HG02571 (cell line): ENCODE measurements at regions not wholly inside any gene's neighbourhood (a gene's known extent, or its start where the extent isn't known, plus 50 kb on each side); places are given as distances from the start of the nearest gene placed in this dataset.
"Not testable (repeated sequence)": the region's sequence is repeated elsewhere in the genome, so short reads cannot be mapped to it uniquely, and the experiment has no call there.

Source experiments
- ATAC-seq: cut with Tn5 transposase; IDR thresholded peaks from one replicate; pipeline ENCODE4 v1.9.1; 2021; ENCODE audit warnings: mild to moderate bottlenecking, moderate library complexity; ENCODE audit not compliant: unreplicated experiment

DNA sequence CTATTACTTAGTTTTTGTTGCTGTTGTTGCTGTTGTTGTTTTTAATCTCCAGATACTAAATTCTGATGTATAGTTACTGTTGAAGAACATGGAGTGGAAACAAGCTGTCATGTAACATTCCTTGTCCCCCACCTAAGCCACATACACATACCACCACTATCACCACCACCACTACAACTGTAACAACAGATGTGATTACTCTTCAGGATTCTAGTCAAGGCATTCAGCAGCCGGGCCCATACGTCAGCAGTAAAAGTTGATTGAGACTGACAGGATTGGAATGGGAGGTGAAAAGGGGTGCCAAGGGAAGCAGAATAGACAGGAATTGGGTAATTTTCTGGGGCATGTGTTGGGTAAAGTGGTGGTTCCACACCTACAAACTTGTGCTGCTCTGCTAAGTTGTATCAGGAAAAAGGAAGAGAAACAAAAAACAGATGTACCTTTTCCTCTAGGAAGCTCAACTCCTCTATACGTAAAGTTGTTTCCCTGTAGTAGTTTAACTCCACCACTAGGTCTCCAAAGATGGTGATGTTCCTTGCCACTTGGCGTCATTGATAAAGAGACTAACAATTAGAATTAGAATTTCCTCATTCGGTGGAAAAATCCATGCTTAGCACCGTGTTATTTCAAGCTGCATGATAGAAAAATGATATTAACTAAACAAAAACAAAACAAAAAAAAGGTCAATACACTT lies 138.6 kb downstream of the ARRDC3 start:
- ATAC-seq: no peak

DNA sequence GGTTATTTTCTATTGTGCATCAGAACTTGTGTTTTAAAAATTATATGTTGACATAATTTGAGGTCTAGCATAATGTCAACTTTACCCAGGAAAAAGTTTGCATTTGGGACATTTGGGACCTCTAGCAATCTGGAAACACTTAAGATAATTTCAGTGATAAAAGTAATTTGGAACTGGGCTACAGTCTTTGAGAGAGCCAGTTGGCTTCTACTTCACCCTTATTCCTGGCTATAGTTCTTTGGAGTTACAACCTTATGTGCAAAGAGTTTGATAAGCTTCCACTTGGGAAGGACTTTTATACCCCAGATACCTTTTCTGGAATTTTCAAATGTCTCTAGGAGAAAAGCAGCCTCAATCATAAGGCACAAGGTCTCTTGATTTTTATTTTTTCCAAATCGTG lies 139.3 kb downstream of the ARRDC3 start:
- no peak for ATAC-seq

DNA sequence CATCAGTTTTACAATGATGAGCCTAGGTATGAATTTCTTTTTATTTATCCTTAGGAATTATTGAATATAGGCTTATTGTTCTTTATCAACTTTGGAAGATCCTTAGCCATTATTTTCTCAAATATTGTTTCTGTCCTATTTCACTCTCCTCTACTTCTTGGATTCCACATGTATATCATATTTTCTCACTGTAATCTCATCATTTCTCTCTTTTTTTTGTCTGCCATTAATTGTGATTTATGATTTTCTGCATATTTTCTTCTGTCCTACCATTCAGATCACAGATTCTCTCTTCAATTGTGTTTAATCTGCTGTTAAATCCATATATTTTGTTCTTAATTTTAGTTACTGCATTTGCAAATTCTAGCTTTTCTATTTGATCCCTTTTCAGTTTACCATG lies 139.8 kb downstream of the ARRDC3 start:
- ATAC-seq: no peak

DNA sequence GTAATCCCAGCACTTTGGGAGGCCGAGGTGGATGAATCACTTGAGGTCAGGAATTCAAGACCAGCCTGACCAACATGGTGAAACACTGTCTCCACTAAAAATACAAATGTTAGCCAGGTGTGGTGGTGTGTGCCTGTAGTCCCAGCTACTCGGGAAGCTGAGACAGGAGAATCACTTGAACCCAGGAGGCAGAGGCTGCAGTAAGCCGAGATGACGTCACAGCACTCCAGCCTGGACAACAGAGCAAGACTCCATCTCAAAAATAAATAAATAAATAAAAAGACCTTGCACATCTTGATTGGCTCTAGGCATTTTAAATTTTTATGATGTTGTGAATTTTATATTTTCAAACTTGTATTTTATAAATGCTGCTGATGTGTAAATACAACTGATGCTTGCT lies 141.7 kb downstream of the ARRDC3 start:
- not testable (repeated sequence) for ATAC-seq

DNA sequence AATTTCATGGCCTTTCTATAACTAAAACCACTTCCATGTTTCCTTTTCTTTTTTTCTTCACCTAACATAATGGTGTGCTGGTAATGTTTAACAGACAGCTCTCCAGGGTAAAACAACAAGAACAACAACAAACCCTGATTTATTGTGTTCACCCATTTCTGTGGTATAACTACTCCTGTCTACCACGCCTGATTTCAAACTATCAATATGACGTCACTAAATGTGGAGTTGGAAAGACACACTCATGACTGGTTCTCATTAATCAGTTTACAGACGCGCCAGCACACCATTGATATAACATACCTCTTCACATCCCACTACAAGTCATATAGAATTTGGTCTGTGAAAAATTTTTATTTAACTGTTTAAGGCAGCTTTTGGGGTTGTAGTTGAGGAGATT lies 142.9 kb downstream of the ARRDC3 start:
- ATAC-seq: no peak

DNA sequence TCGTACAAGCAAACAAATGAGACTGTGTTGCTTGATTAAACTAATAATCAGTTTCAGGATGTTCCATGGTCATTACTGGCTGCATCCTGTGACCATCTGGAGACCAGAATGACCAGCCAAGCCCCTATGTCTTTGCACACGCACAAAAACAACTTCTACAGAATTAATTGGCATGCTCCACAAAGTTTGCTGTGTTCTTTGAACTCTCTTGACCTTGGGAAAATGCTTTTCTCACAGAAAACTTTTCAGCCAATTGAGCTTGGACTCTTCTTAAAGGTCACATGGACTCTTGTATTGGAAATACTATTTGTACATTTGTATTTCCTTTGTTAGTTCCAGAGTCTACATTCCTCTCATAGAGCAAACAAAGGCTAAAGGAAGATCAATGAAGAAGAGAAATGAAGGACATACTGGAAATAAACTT lies 147.8 kb downstream of the ARRDC3 start:
- no peak for ATAC-seq

DNA sequence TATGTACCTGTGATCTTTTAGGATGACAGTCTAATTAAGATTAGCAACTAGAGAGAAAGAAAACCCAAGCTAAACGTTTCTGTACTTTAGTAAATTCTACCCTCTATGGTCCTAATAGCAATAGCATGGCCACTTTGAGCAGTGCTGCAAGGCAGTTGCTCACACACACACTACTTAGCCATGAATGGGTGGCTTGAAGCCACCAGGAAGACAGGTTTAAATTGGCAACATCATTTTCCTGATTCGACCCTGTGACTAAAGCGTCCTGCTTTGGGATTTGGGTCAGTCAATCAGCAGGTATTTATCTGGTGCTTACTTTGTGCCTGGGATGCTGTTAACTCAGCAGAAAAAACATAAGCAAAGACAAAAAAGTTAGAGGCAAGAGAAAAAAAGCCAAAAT lies 150.6 kb downstream of the ARRDC3 start:
- no peak for ATAC-seq

DNA sequence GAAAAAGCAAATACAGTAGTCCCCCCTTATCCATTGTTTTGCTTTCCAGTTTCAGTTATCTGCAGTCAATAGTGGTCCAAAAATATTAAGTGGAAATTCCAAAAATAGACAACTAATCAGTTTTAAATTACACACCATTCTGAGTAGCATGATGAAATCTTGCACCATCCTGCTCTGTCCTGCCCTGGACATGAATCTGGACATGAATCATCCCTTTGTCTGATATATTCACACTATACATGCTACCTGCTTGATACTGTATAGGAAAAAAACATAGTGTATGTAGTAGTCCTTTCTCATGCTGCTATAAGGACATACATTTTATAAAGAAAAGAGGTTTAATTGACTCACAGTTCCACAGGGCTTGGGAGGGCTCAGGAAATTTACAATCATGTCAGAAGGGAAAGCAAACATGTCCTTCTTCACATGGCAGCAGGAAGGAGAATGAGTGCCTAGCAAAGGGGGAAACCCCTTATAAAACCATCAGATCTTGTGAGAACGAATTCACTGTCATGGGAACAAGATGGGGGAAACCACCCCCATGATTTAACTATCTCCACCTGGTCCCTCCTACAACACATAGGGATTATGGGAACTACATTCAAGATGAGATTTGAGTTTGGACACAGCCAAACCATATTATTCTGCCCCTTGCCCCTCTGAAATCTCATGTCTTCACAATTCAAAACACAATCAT lies 153.9 kb downstream of the ARRDC3 start:
- ATAC-seq: no peak

DNA sequence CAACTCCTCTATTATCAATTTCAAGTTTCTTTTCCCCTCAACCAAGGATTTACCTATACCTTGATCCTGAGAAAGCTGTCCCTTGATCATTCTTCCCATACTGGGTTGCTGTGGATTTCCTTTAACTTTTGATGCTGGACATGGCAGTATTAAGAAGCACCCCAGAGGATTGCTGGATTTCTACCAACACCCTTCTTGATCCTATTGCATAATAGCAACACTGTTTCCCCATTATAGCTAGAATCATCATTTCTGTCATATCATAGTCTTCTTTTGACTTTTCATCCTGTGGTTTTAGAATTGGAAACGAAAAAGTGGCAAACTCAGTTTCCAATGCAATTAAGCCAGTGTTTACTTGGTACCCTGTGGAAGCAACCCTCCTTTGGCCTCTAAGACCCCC lies 154.9 kb downstream of the ARRDC3 start:
- no peak for ATAC-seq

DNA sequence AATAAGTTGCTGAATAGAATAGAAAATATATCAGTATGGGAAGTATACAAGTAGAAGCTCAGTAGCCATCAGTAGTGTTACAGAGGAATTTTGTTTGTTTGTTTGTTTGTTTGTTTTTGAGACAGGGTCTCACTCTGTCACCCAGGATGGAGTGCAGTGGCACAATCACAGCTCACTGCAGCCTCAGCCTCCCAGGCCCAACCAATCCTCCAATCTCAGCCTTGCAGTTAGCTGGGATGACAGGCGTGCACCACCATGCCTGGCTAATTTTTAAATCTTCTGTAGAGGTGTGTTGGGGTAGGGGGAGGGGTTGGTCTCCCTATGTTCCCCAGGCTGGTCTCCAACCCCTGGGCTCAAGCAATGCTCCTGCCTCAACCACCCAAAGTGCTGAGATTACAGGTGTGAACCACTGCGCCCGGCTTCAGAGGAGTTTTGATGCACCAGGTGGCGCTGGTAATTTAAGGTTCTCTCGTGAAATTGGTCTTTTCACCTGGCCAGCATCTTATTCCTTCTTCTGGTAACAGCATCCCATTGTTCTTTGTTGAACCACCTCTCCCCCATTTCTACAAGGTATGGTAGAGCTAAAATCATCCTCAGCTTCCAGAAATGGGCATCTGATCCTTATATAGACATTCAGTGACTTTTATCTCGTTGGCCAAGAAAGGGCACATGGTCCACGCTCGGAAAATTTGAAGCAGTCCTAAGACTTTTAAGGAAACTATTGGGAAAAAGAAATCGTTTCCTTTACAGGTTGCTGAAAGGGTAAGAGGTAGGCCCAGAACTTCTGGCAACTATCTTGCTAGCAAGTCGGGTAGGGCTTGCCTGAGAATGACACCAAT lies 157.1 kb downstream of the ARRDC3 start:
- ATAC-seq: peak; percentile 83

DNA sequence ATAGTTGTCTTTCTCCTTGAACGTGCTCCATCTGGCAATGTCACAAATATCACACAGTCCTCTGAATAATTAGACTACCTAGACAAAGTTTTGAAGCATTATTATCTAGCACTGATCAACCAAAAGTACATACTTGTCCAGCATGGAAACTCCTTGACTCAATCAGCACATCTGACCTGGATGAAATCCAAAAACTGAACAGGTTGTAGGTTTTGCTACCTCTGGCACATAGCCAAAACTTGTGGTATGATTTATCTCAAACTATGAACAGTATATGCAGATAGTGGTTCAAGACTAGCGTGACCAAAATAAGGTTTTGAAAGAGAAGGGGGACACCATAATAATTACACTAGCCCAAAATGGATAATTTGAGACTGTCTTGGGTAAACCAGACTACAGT lies 158.1 kb downstream of the ARRDC3 start:
- ATAC-seq: no peak

DNA sequence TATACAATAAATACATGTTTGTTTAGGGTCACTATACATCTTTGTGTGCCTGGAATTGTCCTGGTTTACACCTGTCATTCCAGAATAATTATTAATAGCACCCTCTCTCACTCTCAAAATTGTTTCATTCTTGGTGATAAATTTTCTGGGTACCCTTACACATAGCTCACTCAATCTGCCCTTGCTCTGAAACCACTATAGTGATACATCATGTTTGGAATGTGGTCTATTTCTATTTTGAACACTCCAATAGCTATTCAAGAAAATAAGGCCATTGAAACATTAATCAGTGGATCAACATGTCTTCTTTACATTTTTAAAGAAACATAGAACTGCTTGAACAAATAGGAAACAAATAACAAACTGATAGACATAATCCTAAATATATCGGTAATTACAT lies 158.7 kb downstream of the ARRDC3 start:
- ATAC-seq: no peak

DNA sequence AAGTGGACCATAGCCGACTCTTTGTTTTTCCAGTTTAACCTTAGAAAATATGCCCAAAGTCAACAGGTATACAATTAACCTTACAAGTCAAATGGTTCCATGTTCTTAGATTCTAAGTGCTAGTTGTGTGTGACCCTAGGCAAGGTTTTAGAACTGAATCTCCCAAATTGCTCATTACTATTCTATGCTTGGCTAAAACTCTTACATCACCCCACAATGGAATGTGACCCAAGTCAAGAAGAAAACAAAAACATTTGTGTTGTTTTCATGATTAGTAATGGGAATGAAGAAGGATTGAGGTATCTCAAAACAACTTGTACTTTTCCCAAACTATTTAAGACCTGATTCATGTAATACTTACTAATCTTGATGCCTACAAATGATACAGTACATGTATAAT lies 159.2 kb downstream of the ARRDC3 start:
- ATAC-seq: no peak

DNA sequence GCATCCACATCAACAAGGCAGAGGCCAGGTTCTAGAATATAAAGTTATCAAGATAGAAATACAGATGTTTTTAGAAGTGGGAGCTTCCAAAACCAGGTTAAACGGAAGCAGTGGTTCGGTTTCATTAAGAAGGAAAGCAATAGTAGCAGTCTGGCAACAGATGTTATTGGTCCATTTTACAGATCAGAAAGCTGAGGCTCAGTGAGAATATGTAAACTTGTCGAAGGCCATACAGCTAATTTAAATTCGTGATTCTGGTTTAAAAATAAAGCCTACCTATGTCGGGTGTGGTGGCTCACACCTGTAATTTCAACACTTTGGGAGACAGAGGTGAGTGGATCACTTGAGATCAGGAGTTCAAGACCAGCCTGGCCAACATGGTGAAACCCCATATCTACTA lies 160.6 kb downstream of the ARRDC3 start:
- no peak for ATAC-seq

DNA sequence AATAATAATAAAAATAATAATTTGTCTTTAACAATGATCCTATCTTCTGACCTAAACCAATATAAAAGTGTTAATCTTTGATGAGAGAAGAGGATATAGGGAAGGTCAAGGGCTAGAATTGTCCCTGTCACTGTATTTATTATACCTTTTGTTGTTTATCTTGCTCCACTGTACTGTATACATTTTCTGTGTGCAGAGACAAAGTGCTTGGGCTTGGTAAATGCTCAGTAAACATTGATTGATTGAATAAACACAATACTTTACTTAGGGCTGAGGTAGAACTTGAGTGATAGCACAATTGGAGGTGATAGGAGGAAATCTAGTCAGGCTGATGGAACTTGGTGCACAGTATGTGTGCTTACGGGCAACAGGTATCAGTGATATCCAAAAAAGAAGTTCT lies 161.2 kb downstream of the ARRDC3 start:
- no peak for ATAC-seq

DNA sequence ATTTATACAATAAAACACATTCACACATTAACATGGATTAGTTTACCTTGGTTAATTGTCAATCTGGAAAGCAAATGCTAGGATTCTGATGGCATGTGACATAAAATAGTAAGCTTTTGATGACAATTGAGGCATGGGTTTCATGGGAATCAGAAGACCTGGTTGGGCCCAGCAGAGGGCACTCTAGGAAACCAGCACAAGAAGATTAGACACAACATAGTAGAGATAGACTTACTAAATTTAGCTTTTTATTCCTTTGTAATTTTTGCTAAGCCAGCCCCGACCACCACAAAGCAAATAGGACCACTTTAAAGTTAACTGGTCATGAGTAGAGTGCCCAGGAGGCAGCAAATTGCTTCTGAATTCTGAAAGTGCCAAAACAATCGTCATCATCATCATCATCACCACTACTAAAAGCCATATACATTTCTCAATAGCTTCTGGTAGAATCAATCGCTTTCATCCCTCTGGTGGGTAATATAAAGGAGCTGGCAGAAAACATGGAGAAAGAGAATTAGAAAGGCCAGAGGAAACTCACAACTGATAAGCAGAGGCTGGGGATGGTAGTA lies 163.2 kb downstream of the ARRDC3 start:
- no peak for ATAC-seq

DNA sequence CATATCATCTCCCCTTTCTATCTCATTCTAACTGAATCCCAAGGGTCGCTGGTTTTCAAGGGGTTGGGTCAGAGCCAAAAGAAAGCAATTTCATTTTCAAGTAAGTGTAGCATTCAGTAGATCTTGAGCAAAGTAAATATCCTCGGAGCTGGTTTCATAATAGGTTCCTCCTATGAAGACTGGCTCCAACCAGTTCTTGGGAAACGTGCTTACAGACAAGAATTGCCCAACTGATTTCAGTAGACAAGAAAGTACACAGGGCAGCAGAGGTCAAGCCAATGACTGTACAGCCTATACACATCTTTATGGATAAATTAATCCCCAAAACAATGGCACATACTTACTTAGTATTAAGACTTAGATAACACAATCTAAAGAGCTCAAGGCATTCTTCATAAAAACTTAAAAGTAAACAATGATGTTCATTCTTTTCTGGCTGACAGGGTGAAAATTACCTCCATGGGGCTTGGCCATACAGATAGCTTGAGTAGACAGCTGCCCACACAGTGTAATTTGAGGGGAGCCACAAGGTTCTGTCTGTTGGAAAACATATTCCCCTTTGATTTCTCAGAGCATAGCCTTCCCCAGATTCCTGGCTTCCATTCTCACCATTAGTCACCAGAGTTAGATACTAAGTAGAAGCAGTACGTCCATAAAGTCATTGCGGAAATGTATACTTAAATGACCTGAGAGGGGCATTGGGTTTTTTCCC lies 163.9 kb downstream of the ARRDC3 start:
- no peak for ATAC-seq

DNA sequence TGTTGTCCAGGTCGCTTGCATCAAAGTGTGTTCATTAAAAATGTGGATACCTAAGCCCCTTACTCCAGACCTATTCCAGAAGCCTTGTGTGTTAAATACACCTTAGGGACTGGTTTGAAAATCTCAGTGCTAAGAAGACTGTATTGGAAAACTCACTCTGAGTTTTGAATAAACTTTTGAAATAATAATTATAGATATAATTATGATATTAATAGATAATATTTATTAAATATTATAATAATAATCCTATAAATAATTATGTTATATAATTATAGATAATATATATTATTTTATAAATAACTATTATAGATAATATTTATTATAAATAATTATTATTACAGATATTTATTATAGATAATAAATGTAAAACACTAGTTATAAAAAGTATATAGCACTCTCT lies 165.3 kb downstream of the ARRDC3 start:
- no peak for ATAC-seq

DNA sequence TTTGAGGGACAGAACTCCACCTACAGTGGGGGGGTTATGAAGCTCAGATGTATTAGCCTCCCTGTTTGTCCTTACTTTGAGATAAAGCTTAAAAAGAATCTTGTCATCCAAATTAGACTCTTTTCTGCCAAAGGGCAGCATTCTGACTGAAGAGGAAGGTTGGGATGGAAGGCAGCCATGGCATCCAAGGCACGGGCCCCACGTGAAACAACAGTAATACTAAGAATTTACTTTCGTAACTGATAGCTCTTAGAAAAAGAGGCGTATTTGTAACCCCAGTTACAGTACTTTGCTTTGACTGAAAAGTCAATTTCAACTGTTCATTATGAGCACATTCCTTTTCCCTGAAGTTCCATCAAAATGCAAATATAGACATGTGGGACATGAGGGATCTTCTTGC lies 168.5 kb downstream of the ARRDC3 start:
- no peak for ATAC-seq
